Endothelial cell of umbilical vein (primary cell): ENCODE measurements at regions not wholly inside any gene's neighbourhood (a gene's known extent, or its start where the extent isn't known, plus 50 kb on each side); places are given as distances from the start of the nearest gene placed in this dataset.

Experiments used
- POLR2AphosphoS5 ChIP-seq: IDR thresholded peaks from 2 replicates; pipeline ENCODE4 v1.6.1; 2012; ENCODE audit warnings: low read depth, mild to moderate bottlenecking, control low read depth, low read length, moderate library complexity; ENCODE audit not compliant: insufficient read depth
- TF ChIP-seq, protein P1 (sequence below), 2 donors: IDR thresholded peaks; 1 replicate in 1 of 2; 2 replicates in 1 of 2; pipeline ENCODE4 v1.5.1; 2011; ENCODE audit warnings: low read length in 2 of 2, mild to moderate bottlenecking in 2 of 2, moderate library complexity in 2 of 2, control low read depth in 1 of 2, inconsistent platforms in 1 of 2, low read depth in 1 of 2; ENCODE audit not compliant: insufficient read depth in 1 of 2; ENCODE audit errors: extremely low read depth in 1 of 2

DNA sequence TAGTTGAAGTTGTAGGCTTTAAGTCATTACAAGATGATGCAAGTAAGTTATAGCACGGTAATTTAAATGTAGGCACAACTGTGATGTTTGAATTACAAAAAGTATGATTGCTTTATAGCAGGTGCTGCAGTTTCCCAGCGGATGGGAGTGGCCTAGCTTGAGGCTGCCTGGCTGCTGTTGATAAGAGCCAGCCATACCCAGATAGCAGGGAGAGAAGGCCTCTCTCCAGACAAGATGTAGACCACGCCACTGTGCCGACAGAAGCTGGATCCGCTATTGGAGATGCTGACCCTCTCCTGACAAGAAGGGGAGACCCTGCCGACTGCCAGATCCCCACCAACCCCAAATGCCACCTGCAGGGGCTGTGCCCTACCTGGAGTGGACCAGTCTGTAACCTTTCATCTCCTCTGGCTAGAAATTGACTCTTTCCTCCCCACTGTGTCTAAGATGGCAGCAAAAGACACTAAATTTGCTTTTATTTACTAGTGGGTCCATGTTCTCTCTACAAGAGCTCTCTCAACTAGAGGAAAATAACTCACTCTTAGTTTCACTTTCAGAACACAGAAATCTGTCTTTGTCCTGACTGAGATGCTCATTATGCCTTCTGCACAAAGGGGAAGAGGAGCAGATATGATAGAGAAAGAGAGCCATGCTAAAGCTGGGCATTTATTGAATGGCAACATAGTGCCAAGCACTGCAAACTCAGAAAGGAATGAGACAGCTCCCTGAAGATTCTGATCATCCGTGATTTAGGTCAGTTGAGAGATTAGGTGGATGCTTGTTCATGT, 127.9 kb downstream of the URB2 start:
- TF ChIP-seq, protein P1, sequence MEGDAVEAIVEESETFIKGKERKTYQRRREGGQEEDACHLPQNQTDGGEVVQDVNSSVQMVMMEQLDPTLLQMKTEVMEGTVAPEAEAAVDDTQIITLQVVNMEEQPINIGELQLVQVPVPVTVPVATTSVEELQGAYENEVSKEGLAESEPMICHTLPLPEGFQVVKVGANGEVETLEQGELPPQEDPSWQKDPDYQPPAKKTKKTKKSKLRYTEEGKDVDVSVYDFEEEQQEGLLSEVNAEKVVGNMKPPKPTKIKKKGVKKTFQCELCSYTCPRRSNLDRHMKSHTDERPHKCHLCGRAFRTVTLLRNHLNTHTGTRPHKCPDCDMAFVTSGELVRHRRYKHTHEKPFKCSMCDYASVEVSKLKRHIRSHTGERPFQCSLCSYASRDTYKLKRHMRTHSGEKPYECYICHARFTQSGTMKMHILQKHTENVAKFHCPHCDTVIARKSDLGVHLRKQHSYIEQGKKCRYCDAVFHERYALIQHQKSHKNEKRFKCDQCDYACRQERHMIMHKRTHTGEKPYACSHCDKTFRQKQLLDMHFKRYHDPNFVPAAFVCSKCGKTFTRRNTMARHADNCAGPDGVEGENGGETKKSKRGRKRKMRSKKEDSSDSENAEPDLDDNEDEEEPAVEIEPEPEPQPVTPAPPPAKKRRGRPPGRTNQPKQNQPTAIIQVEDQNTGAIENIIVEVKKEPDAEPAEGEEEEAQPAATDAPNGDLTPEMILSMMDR (IDR thresholded peaks at IDR 0.05; ENCODE audit: extremely low read depth in 1 of 2, insufficient read depth in 1 of 2, low read depth in 1 of 2, low read length in 2 of 2), result no peak
- no peak for TF ChIP-seq POLR2AphosphoS5
